ENCODE measurements at regions not wholly inside any gene's neighbourhood (a gene's known extent, or its start where the extent isn't known, plus 50 kb on each side); places are given as distances from the start of the nearest gene placed in this dataset.

GRCh38 chr12:34361721-34362316 is 339.5 kb downstream of the ALG10 start:
- FAIRE-seq: no peak

GRCh38 chr12:34363050-34363673 is 340.9 kb downstream of the ALG10 start:
- FAIRE-seq (no peak), DNase-seq (ENCODE audit: low spot score) (no peak)

More at GRCh38 chr12:34361721-34362316, 339.5 kb downstream of the ALG10 start:
- DNase-seq (ENCODE audit: low spot score): no peak

- FAIRE-seq (no peak), DNase-seq (ENCODE audit: low spot score) (no peak)
These were observed 345.8 kb downstream of the ALG10 start for GRCh38 chr12:34368079-34368478.

- FAIRE-seq: no peak
These were observed 348.8 kb downstream of the ALG10 start for GRCh38 chr12:34371050-34371449.

GRCh38 chr12:34372003-34372402 is 349.7 kb downstream of the ALG10 start:
- no peak for FAIRE-seq
- no peak for DNase-seq (ENCODE audit: low spot score)

More at GRCh38 chr12:34371050-34371449, 348.8 kb downstream of the ALG10 start:
- DNase-seq (ENCODE audit: low spot score): no peak

GRCh38 chr12:34373926-34374325 is 351.6 kb downstream of the ALG10 start:
- FAIRE-seq: no peak
- no peak for DNase-seq (ENCODE audit: low spot score)

GRCh38 chr12:34376133-34376799 is 354.0 kb downstream of the ALG10 start:
- DNase-seq (ENCODE audit: low spot score): no peak
- no peak for FAIRE-seq

- FAIRE-seq (no peak), DNase-seq (ENCODE audit: low spot score) (no peak)
These were observed 355.1 kb downstream of the ALG10 start for GRCh38 chr12:34377243-34378035.

- FAIRE-seq (no peak), DNase-seq (ENCODE audit: low spot score) (no peak)
These were observed 356.8 kb downstream of the ALG10 start for GRCh38 chr12:34379142-34379541.

GRCh38 chr12:34384693-34385092 is 362.4 kb downstream of the ALG10 start:
- no peak for FAIRE-seq

GRCh38 chr12:34386016-34386415 is 363.7 kb downstream of the ALG10 start:
- FAIRE-seq (no peak), DNase-seq (ENCODE audit: low spot score) (no peak)

More at GRCh38 chr12:34384693-34385092, 362.4 kb downstream of the ALG10 start:
- no peak for DNase-seq (ENCODE audit: low spot score)

- FAIRE-seq (no peak), DNase-seq (ENCODE audit: low spot score) (no peak)
These were observed 364.4 kb downstream of the ALG10 start for GRCh38 chr12:34386621-34387255.

- DNase-seq (ENCODE audit: low spot score) (no peak), FAIRE-seq (no peak)
These were observed 365.7 kb downstream of the ALG10 start for GRCh38 chr12:34387711-34388635.

- DNase-seq (ENCODE audit: low spot score) (no peak), FAIRE-seq (no peak)
These were observed 366.5 kb downstream of the ALG10 start for GRCh38 chr12:34388636-34389377.

GRCh38 chr12:34389378-34390170 is 367.3 kb downstream of the ALG10 start:
- FAIRE-seq (no peak), DNase-seq (ENCODE audit: low spot score) (no peak)

GRCh38 chr12:34390171-34390841 is 368.0 kb downstream of the ALG10 start:
- no peak for FAIRE-seq

GRCh38 chr12:34390846-34391700 is 368.8 kb downstream of the ALG10 start:
- FAIRE-seq (no peak), DNase-seq (ENCODE audit: low spot score) (no peak)

More at GRCh38 chr12:34390171-34390841, 368.0 kb downstream of the ALG10 start:
- no peak for DNase-seq (ENCODE audit: low spot score)

All from RCC 7860 (cell line).